HG02938 (cell line): ENCODE measurements at regions not wholly inside any gene's neighbourhood (a gene's known extent, or its start where the extent isn't known, plus 50 kb on each side); places are given as distances from the start of the nearest gene placed in this dataset.
"Not testable (repeated sequence)": the region's sequence is repeated elsewhere in the genome, so short reads cannot be mapped to it uniquely, and the experiment has no call there.

Experiments used
- ATAC-seq: cut with Tn5 transposase; IDR thresholded peaks from one replicate; pipeline ENCODE4 v1.9.1; 2021; ENCODE audit warnings: mild to moderate bottlenecking, moderate library complexity; ENCODE audit not compliant: unreplicated experiment

DNA sequence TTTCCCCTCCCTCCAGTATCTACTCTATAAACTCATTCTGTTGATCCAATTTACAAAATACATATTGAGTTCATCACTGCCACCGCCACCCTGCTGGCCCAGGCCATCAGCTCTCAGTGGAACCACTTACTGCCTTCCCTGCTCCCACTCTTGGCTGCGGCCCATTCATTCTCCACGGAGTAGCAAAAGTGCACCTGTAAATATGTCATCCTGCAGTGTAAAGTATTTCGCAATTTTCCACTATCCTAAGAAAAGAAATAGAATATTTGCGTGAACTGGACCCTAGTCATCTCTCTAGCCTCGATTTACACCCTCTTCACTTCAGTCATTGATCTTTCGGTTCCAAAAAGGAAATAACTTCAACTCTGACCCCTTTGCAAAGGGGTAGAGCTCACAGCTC is 258.3 kb upstream of the TFAP2D start:
- ATAC-seq: no peak

DNA sequence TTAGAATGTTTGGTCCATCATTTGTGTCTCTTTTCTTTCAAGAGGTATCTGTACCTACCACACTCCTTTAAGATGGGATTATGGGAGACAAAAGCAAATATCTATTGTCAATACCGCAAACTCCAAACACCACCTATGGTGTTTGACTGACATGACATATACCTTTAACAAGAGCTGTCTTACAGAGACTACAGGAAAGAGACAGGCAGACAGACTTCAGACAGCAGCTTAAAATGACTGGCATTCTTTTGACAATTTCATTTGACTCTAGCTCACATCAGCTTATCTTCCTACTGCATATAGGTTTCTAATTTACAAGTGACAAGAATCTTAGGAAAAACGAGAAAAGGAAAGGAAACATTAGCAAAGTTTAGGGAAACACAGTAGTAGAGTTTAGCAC is 256.0 kb upstream of the TFAP2D start:
- no peak for ATAC-seq

- no peak for ATAC-seq
These were observed 251.6 kb upstream of the TFAP2D start for GRCh38 chr6:50461696-50462095.

- ATAC-seq: no peak
These were observed 249.4 kb upstream of the TFAP2D start for GRCh38 chr6:50463931-50464330.

- ATAC-seq: no peak
These were observed 245.4 kb upstream of the TFAP2D start for GRCh38 chr6:50467931-50468330.

- ATAC-seq: no peak
These were observed 242.3 kb upstream of the TFAP2D start for GRCh38 chr6:50471041-50471440.

- no peak for ATAC-seq
These were observed 203.0 kb upstream of the TFAP2D start for GRCh38 chr6:50510361-50510760.

- no peak for ATAC-seq
These were observed 192.7 kb upstream of the TFAP2D start for GRCh38 chr6:50520326-50521266.

DNA sequence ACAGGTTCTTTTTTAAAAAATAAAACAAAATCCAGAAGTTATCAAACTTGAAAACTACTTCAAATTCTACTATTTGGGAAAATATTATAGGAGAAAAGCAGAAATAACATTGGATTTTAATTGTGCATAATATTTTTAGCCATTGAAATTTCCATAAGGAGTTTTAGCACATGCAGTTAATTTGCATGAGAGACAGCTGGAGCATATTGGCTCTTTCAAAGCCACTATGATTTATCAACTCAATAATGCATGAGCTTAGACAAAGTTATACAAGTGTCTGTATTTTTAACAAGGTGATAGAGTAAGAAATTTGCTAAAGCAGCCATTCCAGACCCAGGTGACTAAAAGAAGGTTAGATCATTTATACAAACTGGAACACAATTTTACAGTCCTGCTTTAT is 189.0 kb upstream of the TFAP2D start:
- no peak for ATAC-seq

- ATAC-seq: no peak
These were observed 185.3 kb upstream of the TFAP2D start for GRCh38 chr6:50527985-50528384.

DNA sequence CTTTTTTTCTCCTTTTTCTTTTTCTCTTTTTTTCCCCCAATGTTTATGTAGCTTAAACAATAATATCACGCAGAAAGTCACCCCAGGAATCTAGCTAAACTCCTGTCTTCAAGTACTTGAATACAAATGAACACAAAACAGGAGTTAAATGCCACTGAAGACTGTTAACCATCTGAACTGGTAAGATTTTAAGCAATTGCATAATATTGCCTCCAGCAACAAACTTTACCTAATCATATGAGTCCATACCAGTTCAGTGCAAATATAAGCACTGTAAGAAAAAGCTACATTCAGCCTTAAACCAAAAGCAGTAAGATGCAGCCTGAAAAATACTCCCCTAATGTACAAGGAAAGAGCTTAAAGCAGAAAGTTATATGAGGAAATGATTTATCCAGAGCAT is 173.9 kb upstream of the TFAP2D start:
- ATAC-seq: no peak

GRCh38 chr6:50541941-50542340 is 171.4 kb upstream of the TFAP2D start:
- ATAC-seq: no peak

DNA sequence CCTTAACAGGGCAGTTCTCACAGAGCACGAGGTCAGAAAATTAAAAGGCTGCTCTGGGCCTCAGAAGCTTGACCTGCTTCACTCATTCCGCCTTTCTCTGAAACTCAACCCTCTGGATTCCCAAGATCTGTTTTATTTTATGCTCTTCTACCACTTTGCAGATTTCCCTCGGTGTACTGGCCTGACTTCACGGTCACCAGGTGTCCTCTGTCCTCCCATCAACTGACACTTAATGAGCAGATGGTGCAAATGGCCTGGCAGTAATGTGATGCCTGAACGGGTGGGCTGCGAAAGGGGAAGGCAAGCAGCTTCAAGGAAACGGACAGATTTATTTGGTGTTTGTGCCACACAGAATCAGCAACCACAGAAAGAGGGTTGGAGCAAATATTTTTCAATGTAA is 169.7 kb upstream of the TFAP2D start:
- no peak for ATAC-seq

DNA sequence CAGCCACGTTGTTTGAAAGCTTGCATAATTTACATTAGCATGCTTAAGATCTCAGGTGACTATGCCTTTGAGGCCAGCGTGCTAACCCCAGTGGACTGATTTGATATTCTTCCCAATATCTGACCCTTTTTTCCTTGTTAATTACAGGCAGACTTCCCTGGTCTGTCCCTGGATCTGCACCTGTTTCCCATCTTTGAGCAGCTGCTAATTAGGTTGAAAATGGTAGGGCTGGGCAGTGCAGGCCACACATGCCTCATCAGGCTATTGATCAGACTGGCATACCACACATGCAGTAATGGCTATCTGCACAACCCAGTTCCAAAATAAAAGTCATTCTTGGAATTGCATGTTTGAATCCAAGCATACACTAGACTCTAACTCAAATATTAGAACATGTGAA is 164.3 kb upstream of the TFAP2D start:
- ATAC-seq: no peak

- ATAC-seq: no peak
These were observed 163.9 kb upstream of the TFAP2D start for GRCh38 chr6:50549475-50549874.

DNA sequence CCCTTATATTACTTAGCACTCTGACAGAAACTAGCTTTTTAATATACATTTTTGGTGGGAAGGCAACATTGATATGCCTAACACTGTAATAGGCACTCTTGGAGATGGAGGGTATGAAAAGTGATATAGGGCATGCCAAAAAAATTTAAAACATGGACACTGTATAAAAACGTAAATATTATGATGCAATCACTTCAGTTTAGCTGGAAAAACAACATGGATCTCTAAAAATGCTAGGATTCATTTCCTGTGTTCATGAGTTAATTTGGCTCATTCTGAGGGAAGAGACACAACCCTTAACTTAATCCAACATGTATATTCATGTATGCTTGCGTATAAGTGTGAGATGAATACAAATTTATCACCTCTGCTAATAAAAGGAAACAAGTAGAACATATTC is 157.3 kb upstream of the TFAP2D start:
- ATAC-seq: no peak

DNA sequence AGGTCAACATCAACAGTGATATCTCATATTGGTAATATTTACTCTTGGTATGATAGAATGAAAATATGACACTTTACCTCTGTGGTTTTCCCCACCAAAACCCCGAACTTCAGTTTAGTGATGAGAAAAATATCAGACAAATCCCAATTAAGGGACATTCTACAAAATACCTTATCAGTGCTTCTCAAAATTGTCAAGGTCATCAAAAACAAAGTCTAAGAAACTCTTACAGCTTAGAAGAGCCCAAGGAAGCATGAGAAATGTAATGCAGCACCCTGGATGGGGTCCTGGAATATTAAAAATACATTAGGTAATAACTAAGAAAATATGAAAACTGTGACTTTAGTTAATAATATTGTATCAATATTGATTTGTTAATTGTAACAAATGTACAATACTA is 148.3 kb upstream of the TFAP2D start:
- no peak for ATAC-seq

GRCh38 chr6:50571230-50571629 is 142.1 kb upstream of the TFAP2D start:
- ATAC-seq: not testable (repeated sequence)

DNA sequence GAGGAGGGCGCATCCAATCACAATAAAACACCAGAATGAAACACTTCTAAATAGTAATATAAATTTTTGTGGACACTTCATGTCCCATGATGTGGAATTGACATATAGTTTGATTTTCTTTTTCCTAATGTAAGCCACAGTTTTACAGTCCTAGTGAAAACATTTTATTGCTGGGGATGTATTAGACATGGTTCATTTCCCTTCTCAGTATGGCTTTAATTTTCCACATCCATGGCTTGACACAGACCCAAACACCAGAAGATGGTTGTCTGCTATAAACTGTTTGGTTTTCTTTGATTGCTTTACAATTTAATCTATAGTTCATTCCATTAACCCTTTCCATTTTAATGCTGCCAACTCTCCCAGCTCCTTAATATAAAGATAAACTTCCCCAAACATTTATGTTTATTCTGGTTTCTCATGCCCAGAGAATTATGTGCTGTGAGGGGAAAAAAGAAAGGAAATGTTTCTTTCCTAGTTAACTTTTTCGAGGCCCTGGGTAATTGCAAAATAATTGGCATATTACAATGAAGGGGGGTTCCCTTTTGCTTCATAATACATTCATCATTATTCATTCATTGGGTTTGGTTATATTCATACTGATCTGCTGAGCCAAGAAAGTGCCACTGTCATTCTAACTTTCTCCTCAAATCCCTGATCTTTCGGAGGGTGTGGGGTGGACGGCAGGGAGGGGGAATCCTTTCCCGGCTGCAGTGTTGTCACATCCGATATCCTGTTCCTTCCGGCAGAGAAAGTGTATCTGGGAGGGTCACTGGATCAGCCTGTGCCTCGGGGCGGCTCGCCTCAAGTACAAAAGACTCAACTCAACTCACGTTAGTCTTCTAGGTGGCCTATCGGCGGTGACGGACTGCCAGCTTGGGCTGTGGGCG is 127.6 kb upstream of the TFAP2D start:
- no peak for ATAC-seq

- ATAC-seq: no peak
These were observed 127.0 kb upstream of the TFAP2D start for GRCh38 chr6:50586331-50586675.

GRCh38 chr6:50589751-50590470 is 123.4 kb upstream of the TFAP2D start:
- ATAC-seq: no peak
